Osteoblast (primary cell): ENCODE measurements at regions not wholly inside any gene's neighbourhood (a gene's known extent, or its start where the extent isn't known, plus 50 kb on each side); places are given as distances from the start of the nearest gene placed in this dataset.

ENCODE experiments used
- DNase-seq: peaks from one replicate; pipeline ENCODE4 v3.0.0; 2011; ENCODE audit warnings: low spot score, mixed read lengths; ENCODE audit not compliant: insufficient read length; ENCODE audit errors: missing footprints
- H2AFZ ChIP-seq: 2 replicates; pipeline ENCODE4 v1.6.0; 2011; ENCODE audit warnings: mild to moderate bottlenecking, low read length
- H3K27ac ChIP-seq: 2 replicates; pipeline ENCODE4 v1.5.1; 2011; ENCODE audit warnings: mild to moderate bottlenecking, low read depth, low read length, moderate library complexity
- H3K27me3 ChIP-seq: 2 replicates; pipeline ENCODE4 v1.6.0; 2012; ENCODE audit warnings: mild to moderate bottlenecking, control low read depth, inconsistent platforms, low read length, moderate library complexity; ENCODE audit not compliant: insufficient read depth
- H3K36me3 ChIP-seq: 2 replicates; pipeline ENCODE4 v1.5.1; 2011; ENCODE audit warnings: mild to moderate bottlenecking, low read length, control low read depth, moderate library complexity; ENCODE audit not compliant: insufficient read depth
- H3K4me1 ChIP-seq: 2 replicates; pipeline ENCODE4 v1.5.1; 2011; ENCODE audit warnings: mild to moderate bottlenecking, low read length, control low read depth, moderate library complexity; ENCODE audit not compliant: insufficient read depth
- H3K4me2 ChIP-seq: 2 replicates; pipeline ENCODE4 v1.6.0; 2011; ENCODE audit warnings: mild to moderate bottlenecking, low read length; ENCODE audit not compliant: insufficient read depth
- H3K4me3 ChIP-seq: fragments of 200-600 bp; sonication (generic); 3 replicates; pipeline ENCODE4 v1.5.1; 2012; ENCODE audit warnings: mild to moderate bottlenecking, low read length, inconsistent platforms; ENCODE audit not compliant: insufficient read depth
- H3K79me2 ChIP-seq: 2 replicates; pipeline ENCODE4 v1.6.0; 2012; ENCODE audit warnings: mild to moderate bottlenecking, low read length, control low read depth, inconsistent platforms; ENCODE audit not compliant: insufficient read depth
- H3K9me3 ChIP-seq: 2 replicates; pipeline ENCODE4 v1.5.1; 2011; ENCODE audit warnings: low read depth, low read length, control low read depth
- H4K20me1 ChIP-seq: 2 replicates; pipeline ENCODE4 v1.6.0; 2012; ENCODE audit warnings: mild to moderate bottlenecking, low read length, control low read depth; ENCODE audit not compliant: insufficient read depth
- CTCF ChIP-seq: IDR thresholded peaks from 2 replicates; pipeline ENCODE4 v1.5.1; 2011; ENCODE audit warnings: mild to moderate bottlenecking, low read depth, low read length, moderate library complexity; ENCODE audit errors: extremely low read depth

- H3K4me1 ChIP-seq = no peaks in the 10 kb centered on the region
- DNase-seq = no peak
- no peak overlapping the region for H2AFZ ChIP-seq
- no peaks in the 10 kb centered on the region for H3K36me3 ChIP-seq
- no peaks in the 10 kb centered on the region for H3K27me3 ChIP-seq
- no peaks in the 10 kb centered on the region for H4K20me1 ChIP-seq
- H3K79me2 ChIP-seq = no peaks in the 10 kb centered on the region
- no peak overlapping the region for H3K27ac ChIP-seq
- no peak for TF ChIP-seq CTCF
- H3K4me2 ChIP-seq = no peak overlapping the region
- H3K9me3 ChIP-seq = no peaks in the 10 kb centered on the region
- H3K4me3 ChIP-seq = no peak overlapping the region
These were observed 87.1 kb upstream of the INPP4B start for GRCh38 chr4:142933207-142933606.

- Histone ChIP-seq H3K4me1 (no peaks in the 10 kb centered on the region), H3K79me2 (no peaks in the 10 kb centered on the region), H3K4me3 (no peak overlapping the region), H3K4me2 (no peak overlapping the region), H3K27ac (no peak overlapping the region), H2AFZ (no peak overlapping the region), H3K27me3 (no peaks in the 10 kb centered on the region), H3K36me3 (no peaks in the 10 kb centered on the region), H4K20me1 (no peaks in the 10 kb centered on the region), H3K9me3 (no peaks in the 10 kb centered on the region)
- TF ChIP-seq CTCF = no peak
- no peak for DNase-seq
These were observed 94.6 kb upstream of the INPP4B start for GRCh38 chr4:142940425-142941330.

GRCh38 chr4:142944565-142944964, 98.5 kb upstream of the INPP4B start:
- no peak overlapping the region for H2AFZ ChIP-seq
- no peaks in the 10 kb centered on the region for H3K27me3 ChIP-seq
- no peak overlapping the region for H3K4me3 ChIP-seq
- H3K79me2 ChIP-seq = no peaks in the 10 kb centered on the region
- no peaks in the 10 kb centered on the region for H3K4me1 ChIP-seq
- H3K27ac ChIP-seq = no peak overlapping the region
- no peaks in the 10 kb centered on the region for H4K20me1 ChIP-seq
- no peak for TF ChIP-seq CTCF
- no peak overlapping the region for H3K4me2 ChIP-seq
- no peaks in the 10 kb centered on the region for H3K9me3 ChIP-seq
- no peaks in the 10 kb centered on the region for H3K36me3 ChIP-seq
- DNase-seq = no peak

- Histone ChIP-seq H4K20me1 (no peaks in the 10 kb centered on the region), H3K36me3 (no peaks in the 10 kb centered on the region), H3K27ac (no peak overlapping the region), H3K9me3 (no peaks in the 10 kb centered on the region), H3K27me3 (no peaks in the 10 kb centered on the region), H3K4me3 (no peak overlapping the region), H3K4me2 (no peak overlapping the region), H3K4me1 (no peaks in the 10 kb centered on the region), H2AFZ (no peak overlapping the region), H3K79me2 (no peaks in the 10 kb centered on the region)
- no peak for DNase-seq
- no peak for TF ChIP-seq CTCF
These were observed 106.9 kb upstream of the INPP4B start for GRCh38 chr4:142952821-142953580.
